Gastroesophageal sphincter (tissue), 4 donors: ENCODE measurements at regions not wholly inside any gene's neighbourhood (a gene's known extent, or its start where the extent isn't known, plus 50 kb on each side); places are given as distances from the start of the nearest gene placed in this dataset.

Experiments
- ATAC-seq: fragments of 150-250 bp; one replicate; pipeline ENCODE4 v1.9.1; 2016; ENCODE audit warnings: mild to moderate bottlenecking, moderate library complexity
- H3K27ac ChIP-seq, 4 donors: fragments of 200-600 bp; sonication (generic) in 3 of 4; 1 replicate in 3 of 4; 2 replicates in 1 of 4; pipeline ENCODE4 v1.5.1; 2016 to 2019
- H3K27me3 ChIP-seq: fragments of 200-600 bp; sonication (generic); one replicate; pipeline ENCODE4 v1.5.1; 2019
- H3K36me3 ChIP-seq, 2 donors: fragments of 200-600 bp; sonication (generic); one replicate each; pipeline ENCODE4 v1.5.1; 2019; ENCODE audit warnings: control low read depth in 1 of 2
- H3K4me1 ChIP-seq, 3 donors: fragments of 200-600 bp; sonication (generic); 1 replicate in 2 of 3; 2 replicates in 1 of 3; pipeline ENCODE4 v1.5.1; 2016 to 2019; ENCODE audit warnings: control low read depth in 2 of 3
- H3K4me3 ChIP-seq, 2 donors: fragments of 200-600 bp; sonication (generic); one replicate each; pipeline ENCODE4 v1.5.1; 2019; ENCODE audit warnings: mild to moderate bottlenecking in 1 of 2, moderate library complexity in 1 of 2
- H3K9me3 ChIP-seq, 3 donors: fragments of 200-600 bp; sonication (generic); one replicate each; pipeline ENCODE4 v1.5.1; 2017 to 2019; ENCODE audit warnings: control low read depth in 2 of 3
- EP300 ChIP-seq: sonication (generic); formaldehyde crosslinking; IDR thresholded peaks from one replicate; pipeline ENCODE4 v1.6.1; 2017; ENCODE audit warnings: antibody characterized with exemption, mild to moderate bottlenecking
- POLR2A ChIP-seq, 2 donors: fragments of 450-650 bp; IDR thresholded peaks; one replicate each; pipeline ENCODE4 v1.6.1; 2017; ENCODE audit warnings: antibody characterized with exemption in 2 of 2, mild to moderate bottlenecking in 2 of 2, moderate library complexity in 1 of 2
- POLR2AphosphoS5 ChIP-seq: sonication (generic); formaldehyde crosslinking; IDR thresholded peaks from one replicate; pipeline ENCODE4 v1.6.1; 2017; ENCODE audit warnings: antibody characterized with exemption
- WGBS, 2 donors: methylation state at CpG; one replicate each; pipeline ENCODE4 v1.1.5; 2018; ENCODE audit warnings: low coverage in 1 of 2; 5-methylcytosine and 5-hydroxymethylcytosine counted together
- TF ChIP-seq, protein P1 (sequence below), 4 experiments: fragments of 200-600 bp in 2 of 4; fragments of 450-650 bp in 2 of 4; sonication (generic) in 1 of 4; IDR thresholded peaks; one replicate each; pipeline ENCODE4 v1.5.1; 2017 to 2019; ENCODE audit warnings: antibody characterized with exemption in 4 of 4, mild to moderate bottlenecking in 2 of 4, moderate library complexity in 2 of 4

- H3K4me1 ChIP-seq, result no peaks in the 10 kb centered on the region
- 72 to 92% methylated on average over 1 of the region's 1 CpG for WGBS, 2 donors
- H3K27me3 ChIP-seq, result no peaks in the 10 kb centered on the region
- TF ChIP-seq POLR2AphosphoS5 (no peak), EP300 (no peak), POLR2A (IDR thresholded peaks at IDR 0.05) (no peak)
- TF ChIP-seq, protein P1, sequence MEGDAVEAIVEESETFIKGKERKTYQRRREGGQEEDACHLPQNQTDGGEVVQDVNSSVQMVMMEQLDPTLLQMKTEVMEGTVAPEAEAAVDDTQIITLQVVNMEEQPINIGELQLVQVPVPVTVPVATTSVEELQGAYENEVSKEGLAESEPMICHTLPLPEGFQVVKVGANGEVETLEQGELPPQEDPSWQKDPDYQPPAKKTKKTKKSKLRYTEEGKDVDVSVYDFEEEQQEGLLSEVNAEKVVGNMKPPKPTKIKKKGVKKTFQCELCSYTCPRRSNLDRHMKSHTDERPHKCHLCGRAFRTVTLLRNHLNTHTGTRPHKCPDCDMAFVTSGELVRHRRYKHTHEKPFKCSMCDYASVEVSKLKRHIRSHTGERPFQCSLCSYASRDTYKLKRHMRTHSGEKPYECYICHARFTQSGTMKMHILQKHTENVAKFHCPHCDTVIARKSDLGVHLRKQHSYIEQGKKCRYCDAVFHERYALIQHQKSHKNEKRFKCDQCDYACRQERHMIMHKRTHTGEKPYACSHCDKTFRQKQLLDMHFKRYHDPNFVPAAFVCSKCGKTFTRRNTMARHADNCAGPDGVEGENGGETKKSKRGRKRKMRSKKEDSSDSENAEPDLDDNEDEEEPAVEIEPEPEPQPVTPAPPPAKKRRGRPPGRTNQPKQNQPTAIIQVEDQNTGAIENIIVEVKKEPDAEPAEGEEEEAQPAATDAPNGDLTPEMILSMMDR (IDR thresholded peaks at IDR 0.05), result no peak
- H3K36me3 ChIP-seq, result no peaks in the 10 kb centered on the region
- ATAC-seq, result no peak
- no peak overlapping the region for H3K27ac ChIP-seq
- no peaks in the 10 kb centered on the region for H3K9me3 ChIP-seq
- no peak overlapping the region for H3K4me3 ChIP-seq
These were observed 53.4 kb downstream of the RGS2 start for GRCh38 chr1:192862271-192862670.

- ATAC-seq, result no peak
- H3K4me1 ChIP-seq, result no peaks in the 10 kb centered on the region
- WGBS, 2 donors, result 38 to 64% methylated on average over 5 of the region's 5 CpGs
- H3K36me3 ChIP-seq, result no peaks in the 10 kb centered on the region
- H3K27ac ChIP-seq, result no peak overlapping the region
- no peaks in the 10 kb centered on the region for H3K27me3 ChIP-seq
- no peaks in the 10 kb centered on the region for H3K9me3 ChIP-seq
- H3K4me3 ChIP-seq, result no peak overlapping the region
- no peak for TF ChIP-seq POLR2A (IDR thresholded peaks at IDR 0.05)
- TF ChIP-seq EP300, result no peak
- TF ChIP-seq POLR2AphosphoS5, result no peak
- TF ChIP-seq, protein P1 (IDR thresholded peaks at IDR 0.05), result no peak
These were observed 57.5 kb downstream of the RGS2 start for GRCh38 chr1:192866241-192866868.

GRCh38 chr1:192867180-192867579 lies 58.3 kb downstream of the RGS2 start:
- no peak overlapping the region for H3K4me3 ChIP-seq
- H3K4me1 ChIP-seq, result no peaks in the 10 kb centered on the region
- no peaks in the 10 kb centered on the region for H3K9me3 ChIP-seq
- 88 to 89% methylated on average over 4 of the region's 4 CpGs for WGBS, 2 donors
- H3K36me3 ChIP-seq, result no peaks in the 10 kb centered on the region
- TF ChIP-seq POLR2AphosphoS5 (no peak), POLR2A (IDR thresholded peaks at IDR 0.05) (no peak), EP300 (no peak)
- TF ChIP-seq, protein P1 (IDR thresholded peaks at IDR 0.05), result no peak
- no peak for ATAC-seq
- H3K27ac ChIP-seq, result no peak overlapping the region
- no peaks in the 10 kb centered on the region for H3K27me3 ChIP-seq

DNA sequence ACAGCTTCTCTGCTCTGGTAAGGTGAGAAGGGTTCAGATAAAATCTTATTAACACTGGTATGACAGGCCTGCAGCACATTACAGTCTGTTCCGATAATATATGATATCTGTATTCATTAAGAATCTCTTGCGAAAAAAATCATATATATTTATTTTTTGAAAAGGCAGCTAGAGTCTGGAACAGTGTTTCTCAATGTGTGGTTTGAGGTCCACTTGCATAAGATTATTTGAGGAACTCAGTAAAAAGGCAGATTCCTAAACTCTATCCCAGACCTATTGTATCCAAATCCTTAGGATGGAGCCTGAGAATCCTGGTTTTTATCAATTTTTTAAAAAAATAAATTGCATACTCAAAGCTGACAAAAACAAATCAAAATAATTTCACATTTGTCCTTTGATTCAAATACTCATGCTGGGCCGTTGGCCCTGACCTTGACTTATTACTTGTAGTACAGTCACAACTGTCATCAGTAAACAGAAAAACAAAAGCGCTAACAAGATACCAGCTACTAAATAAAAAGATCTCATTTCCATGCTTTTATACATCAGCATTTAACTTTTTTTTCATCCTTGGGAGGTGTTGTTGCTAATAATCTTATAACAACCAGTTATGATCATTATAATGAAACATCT lies 60.6 kb downstream of the RGS2 start:
- Histone ChIP-seq H3K4me1 (no peaks in the 10 kb centered on the region), H3K27ac (no peak overlapping the region), H3K9me3 (no peaks in the 10 kb centered on the region), H3K4me3 (no peak overlapping the region), H3K36me3 (no peaks in the 10 kb centered on the region), H3K27me3 (no peaks in the 10 kb centered on the region)
- no peak for ATAC-seq
- TF ChIP-seq, protein P1 (IDR thresholded peaks at IDR 0.05), result no peak
- no peak for TF ChIP-seq POLR2AphosphoS5
- TF ChIP-seq POLR2A (IDR thresholded peaks at IDR 0.05), result no peak
- no peak for TF ChIP-seq EP300
- WGBS, 2 donors, result 90 to 94% methylated on average over 3 to 4 of the region's 4 CpGs

- no peaks in the 10 kb centered on the region for H3K4me1 ChIP-seq
- no peaks in the 10 kb centered on the region for H3K9me3 ChIP-seq
- no peaks in the 10 kb centered on the region for H3K27me3 ChIP-seq
- H3K27ac ChIP-seq, result no peak overlapping the region
- TF ChIP-seq POLR2AphosphoS5 (no peak), EP300 (no peak)
- TF ChIP-seq, protein P1 (IDR thresholded peaks at IDR 0.05), result no peak
- H3K36me3 ChIP-seq, result no peaks in the 10 kb centered on the region
- WGBS, 2 donors, result 21 to 58% methylated on average over 3 of the region's 3 CpGs
- ATAC-seq, result no peak
- H3K4me3 ChIP-seq, result no peak overlapping the region
These were observed 63.2 kb downstream of the RGS2 start for GRCh38 chr1:192872010-192872409.
